ENCODE measurements at regions not wholly inside any gene's neighbourhood (a gene's known extent, or its start where the extent isn't known, plus 50 kb on each side); places are given as distances from the start of the nearest gene placed in this dataset.
"Not testable (repeated sequence)": the region's sequence is repeated elsewhere in the genome, so short reads cannot be mapped to it uniquely, and the experiment has no call there.

DNA sequence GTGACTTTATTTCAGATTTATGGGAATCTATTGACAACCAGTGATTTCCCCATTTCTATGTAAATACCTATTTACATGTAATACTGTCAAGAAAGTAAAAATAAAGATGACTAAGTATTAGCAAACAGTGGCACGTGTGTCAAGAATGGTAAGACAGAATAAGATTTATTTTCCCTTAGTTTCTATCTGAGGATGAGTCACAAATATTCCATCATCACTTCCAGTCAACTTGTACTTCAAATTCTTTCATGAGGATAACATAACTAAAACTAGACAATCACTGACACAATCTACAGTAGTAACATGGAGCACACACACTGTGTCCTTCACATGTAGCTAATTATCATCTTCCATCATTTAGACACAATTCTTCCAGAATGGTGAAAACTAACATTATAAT lies 625.3 kb upstream of the PCDH7 start:
- TF ChIP-seq, protein P1, sequence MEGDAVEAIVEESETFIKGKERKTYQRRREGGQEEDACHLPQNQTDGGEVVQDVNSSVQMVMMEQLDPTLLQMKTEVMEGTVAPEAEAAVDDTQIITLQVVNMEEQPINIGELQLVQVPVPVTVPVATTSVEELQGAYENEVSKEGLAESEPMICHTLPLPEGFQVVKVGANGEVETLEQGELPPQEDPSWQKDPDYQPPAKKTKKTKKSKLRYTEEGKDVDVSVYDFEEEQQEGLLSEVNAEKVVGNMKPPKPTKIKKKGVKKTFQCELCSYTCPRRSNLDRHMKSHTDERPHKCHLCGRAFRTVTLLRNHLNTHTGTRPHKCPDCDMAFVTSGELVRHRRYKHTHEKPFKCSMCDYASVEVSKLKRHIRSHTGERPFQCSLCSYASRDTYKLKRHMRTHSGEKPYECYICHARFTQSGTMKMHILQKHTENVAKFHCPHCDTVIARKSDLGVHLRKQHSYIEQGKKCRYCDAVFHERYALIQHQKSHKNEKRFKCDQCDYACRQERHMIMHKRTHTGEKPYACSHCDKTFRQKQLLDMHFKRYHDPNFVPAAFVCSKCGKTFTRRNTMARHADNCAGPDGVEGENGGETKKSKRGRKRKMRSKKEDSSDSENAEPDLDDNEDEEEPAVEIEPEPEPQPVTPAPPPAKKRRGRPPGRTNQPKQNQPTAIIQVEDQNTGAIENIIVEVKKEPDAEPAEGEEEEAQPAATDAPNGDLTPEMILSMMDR (IDR thresholded peaks at IDR 0.05) = no peak
- no peak for TF ChIP-seq POLR2AphosphoS5 (IDR thresholded peaks at IDR 0.05; ENCODE audit: insufficient read depth in 1 of 2, low read depth in 1 of 2)
- no peak for TF ChIP-seq POLR2A (IDR thresholded peaks at IDR 0.05)
- H3K4me1 ChIP-seq = no peaks in the 10 kb centered on the region
- H3K27ac ChIP-seq = no peak overlapping the region
- H3K4me3 ChIP-seq = no peak overlapping the region
- DNase-seq (ENCODE audit: extremely low spot score in 2 of 2) = no peak
- H3K27me3 ChIP-seq = no peaks in the 10 kb centered on the region
- intact Hi-C loops (cut with DNase I) = loop anchor here (5.0 kb wide), 1 partner anchor 108 kb away; no protein-coding TSS in a partner anchor
- H3K9me3 ChIP-seq = no peaks in the 10 kb centered on the region
- no peaks in the 10 kb centered on the region for H3K36me3 ChIP-seq

DNA sequence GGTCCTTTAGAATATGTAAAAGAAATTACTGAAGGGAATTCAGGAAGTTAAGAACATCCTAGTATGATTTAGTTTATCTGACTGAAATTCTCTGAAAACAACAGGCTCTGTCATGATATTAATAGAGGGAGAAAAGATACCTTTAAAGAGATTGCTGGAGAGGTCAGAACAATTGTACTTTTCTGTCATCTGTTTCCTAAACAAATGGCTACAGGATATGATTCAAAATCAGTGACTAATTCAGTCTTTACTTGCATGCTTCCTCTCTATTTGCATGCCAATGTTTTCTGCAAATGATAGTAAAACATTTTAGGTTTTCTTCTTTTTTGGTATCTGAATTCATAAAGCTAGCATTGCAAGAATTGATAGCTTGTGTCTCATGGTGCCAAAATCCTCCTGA lies 616.7 kb upstream of the PCDH7 start:
- Histone ChIP-seq H3K4me3 (no peak overlapping the region), H3K4me1 (no peaks in the 10 kb centered on the region), H3K36me3 (no peaks in the 10 kb centered on the region), H3K27ac (no peak overlapping the region), H3K27me3 (no peaks in the 10 kb centered on the region), H3K9me3 (no peaks in the 10 kb centered on the region)
- DNase-seq (ENCODE audit: extremely low spot score in 2 of 2) = no peak
- TF ChIP-seq POLR2A (IDR thresholded peaks at IDR 0.05) = no peak
- no peak for TF ChIP-seq POLR2AphosphoS5 (IDR thresholded peaks at IDR 0.05; ENCODE audit: insufficient read depth in 1 of 2, low read depth in 1 of 2)
- TF ChIP-seq, protein P1 (IDR thresholded peaks at IDR 0.05) = no peak
- intact Hi-C loops (cut with DNase I) = no loop called here

DNA sequence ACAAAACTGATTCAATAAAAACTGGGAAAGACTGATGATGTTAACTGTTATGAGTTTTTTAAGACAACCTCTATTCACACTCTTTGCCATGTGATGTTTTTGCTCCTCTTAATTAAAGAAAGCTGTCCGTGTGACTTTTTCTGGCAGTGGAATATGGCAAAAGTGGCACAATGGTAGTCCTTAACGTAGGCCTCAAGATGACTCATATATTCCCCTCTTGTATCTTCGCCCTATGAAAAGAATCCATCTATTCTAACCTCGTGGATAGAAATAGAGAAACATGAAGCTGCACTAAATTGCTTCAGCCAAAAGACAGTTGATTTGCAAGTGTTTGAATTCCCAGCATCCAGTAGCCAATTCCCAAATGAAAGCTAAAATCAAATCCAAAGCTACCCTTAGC lies 603.8 kb upstream of the PCDH7 start:
- H3K4me3 ChIP-seq = no peak overlapping the region
- no peaks in the 10 kb centered on the region for H3K36me3 ChIP-seq
- no peaks in the 10 kb centered on the region for H3K9me3 ChIP-seq
- H3K4me1 ChIP-seq = no peaks in the 10 kb centered on the region
- DNase-seq (ENCODE audit: extremely low spot score in 2 of 2) = no peak
- TF ChIP-seq POLR2A (IDR thresholded peaks at IDR 0.05) = no peak
- TF ChIP-seq, protein P1 (IDR thresholded peaks at IDR 0.05) = no peak
- no peak for TF ChIP-seq POLR2AphosphoS5 (IDR thresholded peaks at IDR 0.05; ENCODE audit: insufficient read depth in 1 of 2, low read depth in 1 of 2)
- no peak overlapping the region for H3K27ac ChIP-seq
- intact Hi-C loops (cut with DNase I) = no loop called here
- H3K27me3 ChIP-seq = no peaks in the 10 kb centered on the region

DNA sequence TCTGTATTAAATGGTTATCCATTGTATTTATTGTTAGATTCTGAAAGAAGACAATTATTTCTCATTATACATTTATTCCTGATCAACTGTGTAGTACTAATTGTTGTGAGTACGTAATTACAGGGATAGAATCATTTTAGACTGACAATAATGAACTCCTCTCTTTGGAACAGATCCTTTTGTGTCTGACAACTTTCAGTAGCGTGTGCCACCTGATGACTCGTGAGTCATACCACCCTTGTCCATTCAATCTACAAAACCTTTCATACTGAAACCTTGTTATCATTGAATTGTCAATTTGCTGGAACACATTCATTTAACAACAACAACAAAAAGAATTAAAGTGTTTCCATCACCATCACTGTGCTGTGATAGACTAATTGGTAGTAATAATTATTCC lies 602.7 kb upstream of the PCDH7 start:
- no peak for DNase-seq (ENCODE audit: extremely low spot score in 2 of 2)

DNA sequence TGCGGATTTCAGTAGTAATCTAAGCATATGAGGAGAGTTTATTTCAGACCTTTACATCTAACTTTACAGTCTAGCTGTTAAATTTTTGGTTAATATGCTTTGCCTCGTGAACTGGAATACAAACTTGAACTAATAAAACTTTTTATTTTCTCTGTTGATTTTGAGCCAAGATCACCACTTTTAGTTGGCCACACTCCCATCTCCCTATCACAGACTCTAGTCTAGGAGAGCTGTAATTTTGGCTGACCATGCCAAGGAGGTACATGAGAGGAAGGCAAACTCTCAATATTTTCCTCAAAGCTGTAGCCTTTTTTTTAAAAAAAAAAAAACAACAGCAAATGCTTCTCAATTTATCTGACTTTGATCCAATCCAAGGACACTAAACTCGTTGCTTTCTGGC lies 597.5 kb upstream of the PCDH7 start:
- Histone ChIP-seq H3K9me3 (no peaks in the 10 kb centered on the region), H3K27me3 (no peaks in the 10 kb centered on the region), H3K27ac (no peak overlapping the region), H3K4me1 (no peaks in the 10 kb centered on the region), H3K4me3 (no peak overlapping the region), H3K36me3 (no peaks in the 10 kb centered on the region)
- no peak for DNase-seq (ENCODE audit: extremely low spot score in 2 of 2)
- intact Hi-C loops (cut with DNase I) = no loop called here
- TF ChIP-seq POLR2AphosphoS5 (IDR thresholded peaks at IDR 0.05; ENCODE audit: insufficient read depth in 1 of 2, low read depth in 1 of 2) = no peak
- no peak for TF ChIP-seq POLR2A (IDR thresholded peaks at IDR 0.05)
- TF ChIP-seq, protein P1 (IDR thresholded peaks at IDR 0.05) = no peak

More for the DNA sequence above, 602.7 kb upstream of the PCDH7 start:
- TF ChIP-seq, protein P1 (IDR thresholded peaks at IDR 0.05) = no peak
- TF ChIP-seq POLR2AphosphoS5 (IDR thresholded peaks at IDR 0.05; ENCODE audit: insufficient read depth in 1 of 2, low read depth in 1 of 2) (no peak), POLR2A (IDR thresholded peaks at IDR 0.05) (no peak)
- Histone ChIP-seq H3K4me1 (no peaks in the 10 kb centered on the region), H3K36me3 (no peaks in the 10 kb centered on the region), H3K27me3 (no peaks in the 10 kb centered on the region), H3K9me3 (no peaks in the 10 kb centered on the region), H3K4me3 (no peak overlapping the region), H3K27ac (no peak overlapping the region)
- intact Hi-C loops (cut with DNase I) = no loop called here

DNA sequence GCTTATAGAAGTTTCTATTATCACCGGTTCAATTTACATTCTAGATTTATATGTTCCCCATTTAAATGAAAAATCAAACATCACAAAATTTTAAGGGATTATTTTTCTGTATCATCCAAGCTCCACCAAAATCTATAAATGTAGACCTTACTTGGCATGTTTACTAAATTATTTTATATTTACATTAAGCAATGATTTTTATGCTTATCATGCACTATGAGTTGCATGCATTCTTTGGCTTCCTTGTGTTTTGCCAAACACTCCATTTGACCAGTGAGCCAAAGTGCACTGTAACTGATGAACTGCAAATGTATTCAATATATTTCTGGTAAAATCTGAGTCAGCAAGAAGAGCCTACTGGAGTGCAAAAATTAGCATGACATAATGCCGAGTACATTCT lies 595.5 kb upstream of the PCDH7 start:
- intact Hi-C loops (cut with DNase I); DNase-seq (ENCODE audit: extremely low spot score in 2 of 2); H3K27me3 ChIP-seq; H3K36me3 ChIP-seq; H3K4me3 ChIP-seq; H3K4me1 ChIP-seq; H3K9me3 ChIP-seq; H3K27ac ChIP-seq: not testable (repeated sequence)

Measured in vagina (tissue), 2 donors.